Left colon (tissue), 2 donors: ENCODE measurements at regions not wholly inside any gene's neighbourhood (a gene's known extent, or its start where the extent isn't known, plus 50 kb on each side); places are given as distances from the start of the nearest gene placed in this dataset.

Experiments used
- ATAC-seq: fragments of 200-7000 bp; cut with Tn5 transposase; one replicate; pipeline ENCODE4 v1.9.1; 2020; ENCODE audit warnings: mild to moderate bottlenecking, moderate library complexity
- DNase-seq, 2 donors: peaks; one replicate each; pipeline ENCODE4 v3.0.0-alpha.2; 2020
- intact Hi-C, 2 donors: fragments of 100-400 bp; cut with DNase I in 1 of 2; cut with micrococcal nuclease in 1 of 2; formaldehyde crosslinking; loops; one replicate each; pipeline versions ENCODE4 v1.11.2 to v1.14.0; 2022; cut with DNase I, micrococcal nuclease
- donor health status: DM: no; HTN: no; CAD: no.
- donor health status: DM: yes; HTN: yes; CAD: no.

- ATAC-seq (no peak), DNase-seq (no peak)
- intact Hi-C loops = no loop called here
Observed at GRCh38 chr6:166744223-166745134, 117.4 kb upstream of the RPS6KA2 start.

- no peak for ATAC-seq
- DNase-seq = no peak
- intact Hi-C loops = no loop called here
Observed at GRCh38 chr6:166743406-166744222, 116.6 kb upstream of the RPS6KA2 start.

GRCh38 chr6:166742981-166743380 is 115.9 kb upstream of the RPS6KA2 start:
- intact Hi-C loops = no loop called here
- ATAC-seq = no peak
- DNase-seq = no peak

GRCh38 chr6:166739976-166740318 is 112.9 kb upstream of the RPS6KA2 start:
- ATAC-seq = no peak
- no peak for DNase-seq
- intact Hi-C loops = no loop called here

GRCh38 chr6:166739117-166739975 is 112.3 kb upstream of the RPS6KA2 start:
- ATAC-seq (no peak), DNase-seq (no peak)
- intact Hi-C loops = no loop called here

- no peak for DNase-seq
- intact Hi-C loops = no loop called here
- ATAC-seq = no peak
Observed at GRCh38 chr6:166738386-166739116, 111.5 kb upstream of the RPS6KA2 start.

GRCh38 chr6:166737261-166737660 is 110.2 kb upstream of the RPS6KA2 start:
- DNase-seq = no peak
- no peak for ATAC-seq
- intact Hi-C loops = no loop called here

- DNase-seq (no peak), ATAC-seq (no peak)
- intact Hi-C loops = no loop called here
Observed at GRCh38 chr6:166736634-166737033, 109.6 kb upstream of the RPS6KA2 start.

GRCh38 chr6:166733900-166734299 is 106.8 kb upstream of the RPS6KA2 start:
- ATAC-seq = no peak
- intact Hi-C loops = no loop called here
- DNase-seq = no peak

GRCh38 chr6:166729658-166730057 is 102.6 kb upstream of the RPS6KA2 start:
- intact Hi-C loops = no loop called here
- no peak for DNase-seq
- ATAC-seq = no peak

- no peak for DNase-seq
- intact Hi-C loops = no loop called here
- no peak for ATAC-seq
Observed at GRCh38 chr6:166728884-166729530, 102.0 kb upstream of the RPS6KA2 start.

GRCh38 chr6:166726201-166726600 is 99.2 kb upstream of the RPS6KA2 start:
- intact Hi-C loops = no loop called here
- DNase-seq (no peak), ATAC-seq (no peak)

GRCh38 chr6:166725571-166725970 is 98.5 kb upstream of the RPS6KA2 start:
- DNase-seq (no peak), ATAC-seq (no peak)
- intact Hi-C loops = no loop called here

GRCh38 chr6:166724576-166724975 is 97.5 kb upstream of the RPS6KA2 start:
- intact Hi-C loops = no loop called here
- ATAC-seq = no peak
- DNase-seq = no peak

- DNase-seq (no peak), ATAC-seq (no peak)
- intact Hi-C loops = no loop called here
Observed at GRCh38 chr6:166722785-166723184, 95.7 kb upstream of the RPS6KA2 start.

- DNase-seq = no peak
- intact Hi-C loops = no loop called here
Observed at GRCh38 chr6:166721576-166721975, 94.5 kb upstream of the RPS6KA2 start.

GRCh38 chr6:166720856-166721255 is 93.8 kb upstream of the RPS6KA2 start:
- ATAC-seq (no peak), DNase-seq (no peak)
- intact Hi-C loops = no loop called here

More at GRCh38 chr6:166721576-166721975, 94.5 kb upstream of the RPS6KA2 start:
- no peak for ATAC-seq

- no peak for ATAC-seq
- DNase-seq = no peak
- intact Hi-C loops = no loop called here
Observed at GRCh38 chr6:166719019-166719418, 92.0 kb upstream of the RPS6KA2 start.
